Stimulated activated naive CD8-positive, alpha-beta T cell treated with anti-CD3 and anti-CD28 coated beads, Interleukin-15, amount 100 ng/mL, for 72 hours (primary cell): ENCODE measurements at regions not wholly inside any gene's neighbourhood (a gene's known extent, or its start where the extent isn't known, plus 50 kb on each side); places are given as distances from the start of the nearest gene placed in this dataset.
A peak's percentile ranks its signal among the peaks of the same experiment; 100 is the strongest.

Experiments
- ATAC-seq: fragments of 150-1000 bp; cut with Tn5 transposase; 2 replicates; pipeline ENCODE4 v1.10.0; 2021; ENCODE audit warnings: mild to moderate bottlenecking, moderate library complexity
- DNase-seq, 2 donors: peaks; one replicate each; pipeline ENCODE4 v3.0.0; 2021 to 2022
- H3K27ac Mint-ChIP-seq, 2 donors: one replicate each; pipeline ENCODE4 v1.8.0; 2022; ENCODE audit warnings: mild to moderate bottlenecking in 2 of 2, mixed read lengths in 2 of 2, moderate library complexity in 2 of 2
- H3K27me3 Mint-ChIP-seq: one replicate; pipeline ENCODE4 v1.8.0; 2022; ENCODE audit warnings: mixed read lengths
- H3K4me1 Mint-ChIP-seq: one replicate; pipeline ENCODE4 v1.8.0; 2022; ENCODE audit warnings: mild to moderate bottlenecking, mixed read lengths
- H3K4me3 Mint-ChIP-seq, 2 donors: one replicate each; pipeline ENCODE4 v1.8.0; 2022; ENCODE audit warnings: mild to moderate bottlenecking in 2 of 2, mixed read lengths in 2 of 2, moderate library complexity in 1 of 2
- H3K9me3 Mint-ChIP-seq, 2 donors: one replicate each; pipeline ENCODE4 v1.8.0; 2022; ENCODE audit warnings: mixed read lengths in 2 of 2

DNA sequence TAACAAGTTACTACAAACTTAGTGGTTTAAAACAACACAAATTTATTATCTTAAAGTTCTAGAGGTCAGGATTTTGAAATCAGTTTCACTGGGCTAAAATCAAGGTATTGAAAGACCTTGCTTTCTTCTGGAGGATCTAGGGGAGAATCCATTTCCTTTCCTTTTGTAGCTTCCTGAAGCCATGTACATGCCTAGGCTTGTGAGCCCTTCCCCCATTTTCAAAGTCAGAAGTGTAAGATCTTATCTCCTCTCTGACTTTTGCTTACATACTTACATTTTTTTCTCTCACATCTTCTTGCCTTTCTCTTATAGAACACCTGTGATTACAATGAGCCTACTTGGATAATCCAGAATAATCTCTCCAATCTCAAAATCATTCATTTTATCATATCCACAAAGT is 78.7 kb upstream of the MBOAT2 start:
- Mint-ChIP-seq H3K4me3 (no peak overlapping the region), H3K27me3 (peaks cover 8% of the 10 kb centered on the region)
- no peak for ATAC-seq

DNA sequence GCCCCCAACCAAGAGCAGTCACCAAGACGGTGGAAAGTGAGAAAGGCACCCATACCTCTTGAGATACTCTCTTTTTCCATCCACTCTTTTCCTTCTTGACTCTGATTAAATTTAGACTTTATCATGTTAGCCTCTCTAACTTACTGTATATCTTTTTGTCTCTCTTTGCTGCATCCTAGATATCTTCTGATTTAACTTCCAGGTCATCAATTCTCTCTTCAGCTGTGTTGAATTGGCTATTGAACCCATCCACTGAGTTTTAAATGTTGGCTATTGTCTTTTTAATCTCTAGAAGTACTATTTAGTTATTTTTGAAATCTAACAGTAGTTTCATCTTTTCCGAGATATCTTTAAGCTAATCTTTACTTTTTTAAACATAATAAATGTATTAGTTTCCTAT is 78.3 kb upstream of the MBOAT2 start:
- H3K27ac Mint-ChIP-seq: no peak overlapping the region
- peaks cover 8% of the 10 kb centered on the region for H3K27me3 Mint-ChIP-seq
- H3K4me1 Mint-ChIP-seq: no peaks in the 10 kb centered on the region
- no peak for ATAC-seq
- H3K9me3 Mint-ChIP-seq: peaks cover 5 to 9% of the 10 kb centered on the region in 2 donors
- DNase-seq: no peak
- no peak overlapping the region for H3K4me3 Mint-ChIP-seq

More for the DNA sequence above, 78.7 kb upstream of the MBOAT2 start:
- Mint-ChIP-seq H3K4me1 (no peaks in the 10 kb centered on the region), H3K27ac (no peak overlapping the region), H3K9me3 (peaks cover 5 to 9% of the 10 kb centered on the region in 2 donors)
- no peak for DNase-seq

DNA sequence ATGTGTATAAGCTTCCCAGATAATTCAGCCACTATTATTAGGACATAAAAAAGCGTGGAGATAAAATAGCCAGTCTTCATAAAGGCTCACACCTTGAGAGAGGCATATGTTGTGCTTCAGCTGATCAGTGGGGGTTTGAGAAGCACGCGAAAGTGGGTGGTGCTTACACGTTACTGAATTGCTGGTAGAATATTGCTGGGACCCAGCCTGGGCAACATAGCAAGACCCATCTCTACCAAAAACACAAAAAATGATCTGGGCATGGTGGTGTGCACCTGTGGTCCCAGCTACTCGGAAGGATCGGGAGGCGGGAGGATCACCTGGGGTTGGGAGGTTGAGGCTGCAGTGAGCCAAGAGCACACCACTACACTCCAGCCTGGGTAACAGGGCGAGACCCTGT is 74.9 kb upstream of the MBOAT2 start:
- ATAC-seq (no peak), DNase-seq (no peak)
- Mint-ChIP-seq H3K4me1 (no peaks in the 10 kb centered on the region), H3K27ac (no peak overlapping the region), H3K9me3 (peaks cover 5 to 9% of the 10 kb centered on the region in 2 donors), H3K27me3 (peaks cover 8% of the 10 kb centered on the region), H3K4me3 (no peak overlapping the region)

DNA sequence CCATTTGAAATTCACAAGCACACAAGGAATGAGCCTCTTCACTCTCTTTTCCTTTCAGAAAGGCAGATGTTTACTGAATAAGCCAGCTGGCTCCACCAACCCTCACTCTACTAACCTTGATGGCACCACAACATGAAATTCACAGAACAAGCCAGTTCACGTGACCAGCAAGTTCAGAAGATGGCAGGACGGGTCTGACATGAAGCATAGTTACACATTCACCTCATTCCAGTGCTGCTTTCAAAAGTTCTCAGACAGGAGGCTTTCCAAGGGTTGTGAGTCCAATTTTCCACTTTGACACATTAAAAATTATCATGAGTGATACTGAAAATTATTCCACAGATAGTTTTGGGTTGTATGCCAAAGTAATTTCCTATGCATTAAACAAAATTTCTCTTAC is 74.2 kb upstream of the MBOAT2 start:
- ATAC-seq (no peak), DNase-seq (no peak)
- Mint-ChIP-seq H3K27ac (no peak overlapping the region), H3K9me3 (peaks cover 5 to 9% of the 10 kb centered on the region in 2 donors), H3K4me3 (no peak overlapping the region), H3K4me1 (no peaks in the 10 kb centered on the region), H3K27me3 (peaks cover 8% of the 10 kb centered on the region)

DNA sequence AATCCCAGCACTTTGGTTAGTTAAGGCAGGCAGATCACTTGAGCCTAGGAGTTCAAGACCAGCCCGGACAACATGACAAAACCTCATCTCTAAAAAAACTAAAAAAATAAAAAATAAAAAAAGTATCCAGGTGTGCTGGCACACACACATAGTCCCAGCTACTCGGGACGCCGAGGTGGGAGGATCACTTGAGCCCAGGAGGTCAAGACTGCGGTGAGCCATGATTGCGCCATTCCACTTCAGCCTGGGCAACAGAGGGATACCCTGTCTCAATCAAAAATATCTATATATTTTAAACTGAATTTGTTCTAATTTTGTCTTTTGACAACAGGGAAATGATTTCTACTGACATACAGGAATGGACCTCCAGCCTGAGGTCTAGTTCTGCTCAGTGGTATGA is 73.3 kb upstream of the MBOAT2 start:
- peaks cover 12% of the 10 kb centered on the region for H3K27me3 Mint-ChIP-seq
- H3K27ac Mint-ChIP-seq: no peak overlapping the region
- H3K4me3 Mint-ChIP-seq: no peak overlapping the region
- H3K9me3 Mint-ChIP-seq: peaks cover 3 to 5% of the 10 kb centered on the region in 2 donors
- DNase-seq (no peak), ATAC-seq (no peak)
- no peaks in the 10 kb centered on the region for H3K4me1 Mint-ChIP-seq

DNA sequence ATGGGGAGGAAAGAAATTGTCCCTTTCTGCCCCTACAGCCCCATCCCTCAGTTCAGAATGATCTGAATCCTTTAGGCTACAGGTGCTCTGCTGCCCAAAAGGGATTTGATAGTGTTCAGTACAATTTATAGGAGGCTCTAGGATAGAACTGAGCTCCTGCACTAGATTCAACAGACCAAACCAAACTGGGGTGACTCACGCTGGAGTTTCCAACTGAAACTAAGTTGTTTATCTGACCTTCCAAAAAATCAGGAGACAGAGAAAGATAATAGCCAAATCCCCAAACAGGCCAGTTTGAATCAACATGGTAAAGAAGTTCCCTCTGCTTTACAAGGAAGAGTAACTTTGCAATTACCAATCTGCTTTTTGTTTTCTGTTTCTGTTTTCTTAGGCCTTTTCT is 72.7 kb upstream of the MBOAT2 start:
- H3K27me3 Mint-ChIP-seq: peaks cover 18% of the 10 kb centered on the region
- H3K4me3 Mint-ChIP-seq: no peak overlapping the region
- H3K4me1 Mint-ChIP-seq: no peaks in the 10 kb centered on the region
- ATAC-seq (no peak), DNase-seq (no peak)
- no peaks in the 10 kb centered on the region for H3K9me3 Mint-ChIP-seq
- no peak overlapping the region for H3K27ac Mint-ChIP-seq

DNA sequence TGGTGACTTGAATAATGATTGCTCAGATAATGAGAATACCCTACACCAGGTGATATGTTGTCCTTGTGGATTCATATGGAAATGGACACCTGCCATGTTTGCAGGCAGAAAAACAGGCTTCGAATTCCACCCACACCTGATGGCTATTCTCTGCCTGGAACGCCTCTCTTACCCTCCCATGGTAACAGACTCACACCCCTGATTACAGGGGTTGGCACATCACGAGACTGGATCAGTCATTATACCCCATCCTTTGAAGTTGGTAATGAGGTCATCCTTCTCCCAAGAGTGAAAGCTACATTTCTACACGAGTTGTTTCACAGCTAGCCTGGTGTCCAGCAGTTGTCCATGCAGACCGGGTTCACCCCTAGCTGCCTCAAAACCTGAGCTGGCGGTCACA is 71.4 kb upstream of the MBOAT2 start:
- Mint-ChIP-seq H3K4me1 (no peaks in the 10 kb centered on the region), H3K4me3 (no peak overlapping the region), H3K9me3 (peaks cover 0 to under 1% of the 10 kb centered on the region in 2 donors), H3K27ac (no peak overlapping the region), H3K27me3 (peaks cover 23% of the 10 kb centered on the region)
- no peak for ATAC-seq
- no peak for DNase-seq

DNA sequence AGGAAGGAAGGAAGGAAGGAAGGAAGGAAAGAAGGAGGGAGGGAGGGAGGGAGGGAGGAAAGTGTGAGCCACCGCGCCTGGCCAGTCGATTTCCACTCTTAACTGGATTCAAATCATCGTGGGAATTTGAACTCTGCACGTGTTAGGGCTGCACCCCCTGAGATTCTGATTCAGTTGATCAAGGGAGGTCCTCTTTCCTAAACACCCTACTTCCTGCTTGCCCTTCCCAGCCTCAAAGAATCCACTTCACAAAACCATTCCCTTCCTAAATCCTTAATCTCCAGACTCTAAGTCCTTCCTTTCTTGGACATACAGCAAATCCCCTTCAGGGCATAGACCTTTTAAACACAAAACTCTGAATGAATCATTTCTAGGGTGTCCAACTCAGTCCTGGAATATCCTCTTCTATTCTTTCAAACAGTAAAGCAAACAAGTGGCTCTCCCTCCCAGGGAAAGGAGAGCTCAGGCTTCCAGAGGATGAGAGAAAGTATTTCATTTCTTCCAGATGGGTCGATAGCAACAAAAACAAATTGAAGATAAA is 68.2 kb upstream of the MBOAT2 start:
- DNase-seq: no peak
- H3K4me1 Mint-ChIP-seq: no peaks in the 10 kb centered on the region
- no peak overlapping the region for H3K4me3 Mint-ChIP-seq
- H3K9me3 Mint-ChIP-seq: peaks cover 10 to 19% of the 10 kb centered on the region in 2 donors
- ATAC-seq: no peak
- H3K27ac Mint-ChIP-seq: no peak overlapping the region
- peaks cover 30% of the 10 kb centered on the region for H3K27me3 Mint-ChIP-seq

DNA sequence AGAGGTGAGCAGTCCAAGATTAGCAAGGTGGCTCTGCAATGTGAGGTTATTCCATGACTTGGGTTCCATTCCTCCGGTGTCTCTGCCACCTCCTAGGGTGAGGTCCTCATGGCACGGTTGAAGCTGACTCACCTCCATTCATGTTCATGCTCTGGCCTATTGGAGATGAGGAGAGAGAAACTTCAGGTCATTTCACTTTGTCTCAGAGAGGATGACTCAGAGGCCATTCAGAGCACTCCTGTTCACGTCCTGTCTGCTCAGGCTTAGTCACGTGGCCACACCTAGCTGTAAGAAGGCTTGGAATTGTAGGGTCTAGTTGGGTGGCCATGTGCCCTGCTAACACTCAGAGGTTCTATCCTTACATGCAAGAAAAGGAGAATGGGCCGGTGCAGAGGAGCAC is 67.5 kb upstream of the MBOAT2 start:
- no peak overlapping the region for H3K27ac Mint-ChIP-seq
- no peaks in the 10 kb centered on the region for H3K4me1 Mint-ChIP-seq
- H3K27me3 Mint-ChIP-seq: peaks cover 36% of the 10 kb centered on the region
- H3K9me3 Mint-ChIP-seq: peaks cover 10 to 26% of the 10 kb centered on the region in 2 donors
- no peak overlapping the region for H3K4me3 Mint-ChIP-seq
- peak; percentile 61 for ATAC-seq
- no peak for DNase-seq

DNA sequence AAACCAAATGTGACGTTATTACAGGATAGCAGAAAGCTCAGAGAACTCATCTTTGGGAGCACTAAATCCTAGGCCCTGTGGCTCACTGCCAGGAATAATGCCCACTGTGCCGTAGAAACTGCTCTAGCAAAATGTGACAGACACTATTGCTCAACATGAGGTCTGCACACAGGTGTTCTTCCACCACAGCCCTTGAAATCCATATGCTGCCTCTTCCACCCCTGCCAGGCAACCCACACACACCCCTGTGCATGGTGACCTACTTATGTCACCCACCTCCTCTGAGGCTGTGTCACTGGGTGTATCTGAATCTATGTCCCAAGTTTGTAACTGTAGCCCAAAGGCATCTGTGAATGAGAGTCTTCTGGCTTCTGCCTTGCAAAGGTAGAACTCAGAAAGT is 66.1 kb upstream of the MBOAT2 start:
- H3K27me3 Mint-ChIP-seq: peaks cover 40% of the 10 kb centered on the region
- H3K27ac Mint-ChIP-seq: no peak overlapping the region
- no peak overlapping the region for H3K4me3 Mint-ChIP-seq
- ATAC-seq (no peak), DNase-seq (no peak)
- no peaks in the 10 kb centered on the region for H3K4me1 Mint-ChIP-seq
- H3K9me3 Mint-ChIP-seq: peaks cover 11 to 39% of the 10 kb centered on the region in 2 donors

DNA sequence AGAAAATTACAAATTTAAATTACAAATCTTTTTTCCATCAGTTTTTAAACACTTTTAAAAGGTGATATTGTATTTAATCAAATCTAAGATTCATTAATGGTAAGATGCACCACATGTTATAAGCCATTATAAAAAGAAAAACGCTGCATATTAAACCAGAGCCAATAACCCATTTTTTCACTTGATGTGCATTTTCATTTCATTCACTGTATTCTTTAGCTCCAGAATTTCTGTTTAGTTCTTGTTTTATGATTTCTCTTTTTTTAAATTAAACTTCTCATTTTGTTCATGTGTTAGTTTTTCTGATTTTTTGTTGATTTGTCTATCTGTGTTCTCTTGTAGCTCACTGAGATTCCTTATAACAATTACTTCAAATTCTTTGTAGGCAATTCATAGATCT is 62.4 kb upstream of the MBOAT2 start:
- DNase-seq: no peak
- Mint-ChIP-seq H3K27me3 (peaks cover 41% of the 10 kb centered on the region), H3K9me3 (peaks cover 14 to 43% of the 10 kb centered on the region in 2 donors), H3K27ac (no peak overlapping the region), H3K4me1 (no peaks in the 10 kb centered on the region), H3K4me3 (no peak overlapping the region)
- no peak for ATAC-seq

DNA sequence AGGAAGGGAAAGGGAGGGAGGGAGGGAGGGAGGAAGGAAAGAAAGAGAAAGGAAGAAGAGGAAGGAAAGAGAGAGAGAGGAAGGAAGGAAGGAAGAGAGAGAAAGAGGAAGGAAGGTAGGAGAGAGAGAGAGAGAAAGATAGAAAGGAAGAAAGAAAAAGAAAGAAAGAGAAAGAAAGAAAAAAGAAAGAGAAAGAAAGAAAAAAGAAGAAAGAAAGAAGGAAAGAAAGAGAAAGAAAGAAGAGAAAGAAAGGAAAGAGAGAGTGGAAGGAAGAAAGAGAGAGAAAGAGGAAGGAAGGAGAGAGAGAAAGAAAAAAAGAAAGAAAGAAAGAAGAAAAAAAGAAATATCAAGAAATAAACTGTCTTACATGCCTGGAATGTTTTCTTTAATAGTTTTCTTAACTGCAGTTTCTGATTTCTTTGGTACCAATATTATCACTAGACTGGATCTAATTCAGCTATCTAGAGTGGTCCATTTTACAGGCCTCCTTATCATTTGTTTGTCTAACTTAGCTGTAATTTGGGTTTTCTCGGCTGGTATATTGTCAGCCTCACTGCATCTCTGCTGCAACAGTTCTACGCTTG is 59.6 kb upstream of the MBOAT2 start:
- peaks cover 5 to 27% of the 10 kb centered on the region in 2 donors for H3K9me3 Mint-ChIP-seq
- no peak for DNase-seq
- H3K4me3 Mint-ChIP-seq: no peak overlapping the region
- no peak overlapping the region for H3K27ac Mint-ChIP-seq
- no peaks in the 10 kb centered on the region for H3K4me1 Mint-ChIP-seq
- peaks cover 34% of the 10 kb centered on the region for H3K27me3 Mint-ChIP-seq
- no peak for ATAC-seq

DNA sequence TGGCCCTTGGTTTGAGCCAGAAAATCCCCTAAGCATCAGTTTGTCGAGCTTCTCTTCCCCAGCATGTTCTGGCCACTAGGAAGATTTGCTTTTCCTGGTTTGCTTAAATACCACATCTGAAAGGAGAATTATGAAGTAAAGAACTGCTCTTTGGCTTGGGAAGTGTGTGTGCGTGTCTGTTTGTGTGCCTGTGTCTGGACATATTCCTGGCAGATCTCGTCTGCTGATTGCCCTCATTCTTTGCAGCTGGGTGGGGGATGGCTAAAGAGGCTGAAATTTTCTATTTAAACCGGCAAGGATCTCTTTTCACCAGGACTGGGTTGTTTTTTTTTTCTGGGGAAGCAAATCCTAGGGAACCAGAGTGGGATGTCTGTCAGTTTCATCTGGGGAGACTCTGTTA is 57.3 kb upstream of the MBOAT2 start:
- DNase-seq (no peak), ATAC-seq (no peak)
- Mint-ChIP-seq H3K9me3 (peaks cover 4 to 16% of the 10 kb centered on the region in 2 donors), H3K4me1 (peaks cover under 1% of the 10 kb centered on the region), H3K27ac (no peak overlapping the region), H3K4me3 (no peak overlapping the region), H3K27me3 (peaks cover 26% of the 10 kb centered on the region)

DNA sequence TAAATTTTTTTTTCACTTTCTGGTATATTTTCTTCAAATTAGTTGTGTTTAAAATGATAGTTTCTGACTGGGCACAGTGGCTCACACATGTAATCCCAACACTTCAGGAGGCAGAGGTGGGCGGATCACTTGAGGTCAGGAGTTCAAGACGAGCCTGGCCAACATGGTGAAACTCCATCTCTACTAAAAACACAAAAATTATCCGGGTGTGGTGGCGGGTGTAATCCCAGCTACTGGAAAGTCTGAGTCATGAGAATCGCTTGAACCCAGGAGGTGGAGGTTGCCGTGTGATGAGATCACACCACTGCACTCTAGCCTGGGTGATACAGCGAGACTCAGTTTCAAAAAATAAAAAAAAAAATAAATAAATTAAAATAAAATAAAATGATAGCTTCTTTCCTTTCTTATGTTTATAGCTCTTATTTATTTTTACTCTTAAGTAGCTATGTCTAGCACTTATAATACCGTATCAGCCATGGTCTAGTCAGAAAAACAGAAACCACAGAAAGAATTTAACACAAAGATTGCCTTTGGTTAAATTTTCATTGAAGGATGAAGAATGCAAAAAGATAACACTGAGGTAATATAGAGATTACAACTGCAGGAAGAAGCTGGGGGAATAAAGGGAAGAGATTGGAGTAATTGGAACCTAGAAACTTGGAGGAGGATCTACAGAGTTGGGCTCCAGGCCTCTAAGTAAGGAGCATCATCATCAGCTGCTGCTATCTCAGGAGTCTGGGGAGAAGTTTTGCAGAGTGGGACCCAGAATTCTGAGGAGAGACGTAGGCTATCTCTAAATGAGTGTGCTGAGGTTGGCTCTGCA is 54.7 kb upstream of the MBOAT2 start:
- H3K27me3 Mint-ChIP-seq: peaks cover 18% of the 10 kb centered on the region
- H3K4me3 Mint-ChIP-seq: no peak overlapping the region
- DNase-seq (no peak), ATAC-seq (no peak)
- H3K27ac Mint-ChIP-seq: no peak overlapping the region
- H3K9me3 Mint-ChIP-seq: peaks cover 5 to 8% of the 10 kb centered on the region in 2 donors
- peaks cover 10% of the 10 kb centered on the region for H3K4me1 Mint-ChIP-seq

DNA sequence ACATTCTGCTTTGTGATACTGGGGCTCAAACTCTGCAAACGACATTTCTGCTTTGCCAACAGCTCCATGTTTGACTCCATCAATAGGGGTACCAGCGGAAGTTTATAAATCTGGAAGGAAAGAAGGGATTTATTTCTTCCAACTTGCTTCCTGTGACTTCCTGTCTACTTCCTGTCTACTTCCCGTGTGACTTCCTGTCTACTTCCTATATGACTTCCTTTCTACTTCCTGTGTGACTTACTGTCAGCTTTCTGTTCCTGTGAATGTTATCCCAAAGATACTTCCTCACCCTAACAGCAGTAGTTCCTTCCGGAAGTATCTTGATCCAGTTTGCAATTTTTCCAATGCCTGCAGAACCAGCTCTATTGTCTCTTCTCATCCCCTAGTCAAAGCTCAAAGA is 52.0 kb upstream of the MBOAT2 start:
- Mint-ChIP-seq H3K27ac (no peak overlapping the region), H3K4me1 (peaks cover 10% of the 10 kb centered on the region)

DNA sequence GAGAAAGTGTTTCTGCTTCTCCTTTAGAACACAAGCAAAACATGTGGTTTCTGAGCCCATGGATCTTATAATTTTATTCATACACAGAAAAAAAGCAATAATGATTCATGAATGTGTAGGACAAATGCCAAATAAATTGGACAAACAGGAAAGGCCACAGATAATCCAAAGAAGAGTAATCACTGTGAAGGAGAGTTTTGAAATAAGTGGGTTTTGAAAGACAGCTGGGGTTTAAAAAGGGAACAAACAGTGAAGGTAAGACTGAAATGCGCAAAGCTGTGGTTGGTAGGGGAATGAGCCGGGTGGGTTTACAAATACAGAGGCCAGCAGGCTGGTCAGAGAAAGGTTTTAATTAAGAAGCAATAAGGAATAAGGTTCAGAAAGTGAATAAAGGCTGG is 50.0 kb upstream of the MBOAT2 start:
- Mint-ChIP-seq H3K9me3 (peaks cover 5 to 8% of the 10 kb centered on the region in 2 donors), H3K27me3 (no peaks in the 10 kb centered on the region), H3K4me3 (no peak overlapping the region), H3K4me1 (peaks cover 10% of the 10 kb centered on the region), H3K27ac (no peak overlapping the region)
- no peak for DNase-seq
- ATAC-seq: no peak

More for the DNA sequence above, 52.0 kb upstream of the MBOAT2 start:
- DNase-seq: no peak
- no peak for ATAC-seq
- H3K4me3 Mint-ChIP-seq: no peak overlapping the region
- peaks cover 5 to 8% of the 10 kb centered on the region in 2 donors for H3K9me3 Mint-ChIP-seq
- H3K27me3 Mint-ChIP-seq: peaks cover 8% of the 10 kb centered on the region
